ENCODE measurements at regions not wholly inside any gene's neighbourhood (a gene's known extent, or its start where the extent isn't known, plus 50 kb on each side); places are given as distances from the start of the nearest gene placed in this dataset.
A peak's percentile ranks its signal among the peaks of the same experiment; 100 is the strongest.
"Not testable (repeated sequence)": the region's sequence is repeated elsewhere in the genome, so short reads cannot be mapped to it uniquely, and the experiment has no call there.

GRCh38 chr6:54559136-54559535 lies 250.9 kb downstream of the TINAG start:
- DNase-seq (ENCODE audit: low read depth) = no peak

- DNase-seq (ENCODE audit: low read depth) = not testable (repeated sequence)
These were observed 255.9 kb downstream of the TINAG start for GRCh38 chr6:54564188-54564587.

- no peak for DNase-seq (ENCODE audit: low read depth)
These were observed 266.4 kb downstream of the TINAG start for GRCh38 chr6:54574671-54575070.

- no peak for DNase-seq (ENCODE audit: low read depth)
These were observed 268.3 kb upstream of the FAM83B start for GRCh38 chr6:54578261-54578660.

GRCh38 chr6:54579011-54579410 lies 267.6 kb upstream of the FAM83B start:
- DNase-seq (ENCODE audit: low read depth) = no peak

- DNase-seq (ENCODE audit: low read depth) = peak; percentile 14
These were observed 260.3 kb upstream of the FAM83B start for GRCh38 chr6:54586251-54586650.

- no peak for DNase-seq (ENCODE audit: low read depth)
These were observed 259.3 kb upstream of the FAM83B start for GRCh38 chr6:54587277-54587676.

- DNase-seq (ENCODE audit: low read depth) = no peak
These were observed 258.4 kb upstream of the FAM83B start for GRCh38 chr6:54588176-54588575.

- DNase-seq (ENCODE audit: low read depth) = no peak
These were observed 250.7 kb upstream of the FAM83B start for GRCh38 chr6:54595844-54596243.

GRCh38 chr6:54598787-54599313 lies 247.7 kb upstream of the FAM83B start:
- DNase-seq (ENCODE audit: low read depth) = no peak

GRCh38 chr6:54601600-54602300 lies 244.8 kb upstream of the FAM83B start:
- no peak for DNase-seq (ENCODE audit: low read depth)

GRCh38 chr6:54602591-54602990 lies 244.0 kb upstream of the FAM83B start:
- no peak for DNase-seq (ENCODE audit: low read depth)

GRCh38 chr6:54609981-54610380 lies 236.6 kb upstream of the FAM83B start:
- no peak for DNase-seq (ENCODE audit: low read depth)

- DNase-seq (ENCODE audit: low read depth) = no peak
These were observed 233.0 kb upstream of the FAM83B start for GRCh38 chr6:54613596-54613995.

- DNase-seq (ENCODE audit: low read depth) = no peak
These were observed 231.9 kb upstream of the FAM83B start for GRCh38 chr6:54614499-54615195.

GRCh38 chr6:54617730-54618129 lies 228.8 kb upstream of the FAM83B start:
- peak; percentile 57 for DNase-seq (ENCODE audit: low read depth)

- no peak for DNase-seq (ENCODE audit: low read depth)
These were observed 228.0 kb upstream of the FAM83B start for GRCh38 chr6:54618572-54618971.

- DNase-seq (ENCODE audit: low read depth) = no peak
These were observed 227.5 kb upstream of the FAM83B start for GRCh38 chr6:54619102-54619501.

- DNase-seq (ENCODE audit: low read depth) = no peak
These were observed 225.3 kb upstream of the FAM83B start for GRCh38 chr6:54621285-54621684.

- no peak for DNase-seq (ENCODE audit: low read depth)
These were observed 222.4 kb upstream of the FAM83B start for GRCh38 chr6:54624216-54624615.

- DNase-seq (ENCODE audit: low read depth) = no peak
These were observed 221.8 kb upstream of the FAM83B start for GRCh38 chr6:54624779-54625178.

- DNase-seq (ENCODE audit: low read depth) = no peak
These were observed 217.4 kb upstream of the FAM83B start for GRCh38 chr6:54629131-54629530.

Measured in HT1080 (cell line).